ENCODE measurements at regions not wholly inside any gene's neighbourhood (a gene's known extent, or its start where the extent isn't known, plus 50 kb on each side); places are given as distances from the start of the nearest gene placed in this dataset.
A peak's percentile ranks its signal among the peaks of the same experiment; 100 is the strongest.
"Not testable (repeated sequence)": the region's sequence is repeated elsewhere in the genome, so short reads cannot be mapped to it uniquely, and the experiment has no call there.

DNA sequence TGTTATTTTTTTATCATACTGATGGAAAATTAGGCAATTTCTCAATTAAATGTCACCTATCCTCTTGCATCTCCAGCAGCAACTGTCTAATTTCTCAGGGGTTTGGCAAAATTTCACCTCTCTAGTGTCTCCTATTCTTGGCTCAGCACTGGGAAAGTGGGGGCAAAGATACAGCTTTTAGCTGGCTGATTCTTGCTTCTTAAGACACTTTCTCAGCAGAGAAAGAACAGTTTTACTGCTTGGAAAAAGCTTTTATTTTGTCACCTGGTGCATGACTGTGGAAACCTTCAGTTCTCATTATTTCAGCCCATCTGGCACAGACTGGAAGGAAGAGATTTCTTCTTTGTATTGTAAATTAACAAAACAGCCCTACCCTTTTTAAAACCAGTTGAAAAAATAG is 283.6 kb upstream of the SGCD start:
- DNase-seq (ENCODE audit: low read depth): no peak

DNA sequence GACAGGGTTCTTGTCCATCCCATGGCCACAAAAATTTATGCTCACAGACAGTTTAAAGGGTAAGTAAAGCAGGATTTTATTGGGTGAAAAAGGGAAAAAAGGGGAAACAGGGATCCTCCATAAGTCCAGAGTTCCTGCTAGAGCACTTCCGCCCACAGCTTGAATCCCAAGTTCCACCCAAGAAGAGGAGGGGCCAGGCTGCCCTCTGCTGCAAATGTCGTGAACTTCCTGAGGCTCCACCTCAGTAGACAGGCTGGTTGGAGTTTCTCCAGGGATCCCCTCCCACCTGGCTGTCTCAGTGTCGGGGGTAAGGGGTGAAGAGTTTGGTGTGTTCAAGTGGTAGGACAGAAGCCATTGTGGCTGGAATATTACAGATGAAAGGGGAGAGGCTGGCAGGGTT is 275.0 kb upstream of the SGCD start:
- DNase-seq (ENCODE audit: low read depth): no peak

DNA sequence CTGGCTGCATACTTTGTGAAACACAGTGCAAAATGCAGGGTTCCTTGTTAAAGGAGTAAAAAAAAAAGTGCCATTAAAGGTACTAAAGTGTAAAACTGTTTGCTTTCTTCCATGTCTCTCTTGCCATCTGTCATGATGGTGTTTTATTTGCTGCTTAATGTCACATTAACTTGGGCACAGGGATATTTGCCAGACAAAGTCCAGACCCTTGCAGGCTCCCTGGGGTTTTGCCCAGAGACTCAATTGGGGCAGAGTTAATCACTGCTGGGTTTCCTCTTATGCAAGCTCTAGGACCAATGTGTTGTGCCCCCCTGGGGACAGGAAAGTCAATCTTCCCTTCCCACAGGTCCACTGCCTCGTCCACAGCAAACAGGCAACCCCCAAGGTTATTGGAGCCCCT is 274.3 kb upstream of the SGCD start:
- DNase-seq (ENCODE audit: low read depth): no peak

DNA sequence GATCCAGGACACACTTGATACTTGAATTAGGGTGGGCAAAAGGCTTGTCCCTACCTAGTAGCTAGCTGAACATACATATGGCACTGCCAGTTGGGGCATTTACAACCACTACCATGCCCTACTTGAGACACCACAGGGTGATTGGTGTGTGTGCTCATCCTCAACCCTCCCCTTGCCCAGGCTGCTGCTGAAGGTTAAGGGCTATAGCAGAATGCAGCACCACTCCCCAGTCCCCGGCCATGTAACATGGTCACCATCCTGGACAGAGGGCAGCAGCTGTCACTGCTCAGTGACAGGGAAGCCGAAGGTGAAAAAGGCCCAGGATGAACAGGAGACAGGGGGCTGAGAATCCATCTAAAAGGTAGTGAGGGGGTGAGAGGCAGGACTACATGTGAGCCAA is 273.9 kb upstream of the SGCD start:
- no peak for DNase-seq (ENCODE audit: low read depth)

DNA sequence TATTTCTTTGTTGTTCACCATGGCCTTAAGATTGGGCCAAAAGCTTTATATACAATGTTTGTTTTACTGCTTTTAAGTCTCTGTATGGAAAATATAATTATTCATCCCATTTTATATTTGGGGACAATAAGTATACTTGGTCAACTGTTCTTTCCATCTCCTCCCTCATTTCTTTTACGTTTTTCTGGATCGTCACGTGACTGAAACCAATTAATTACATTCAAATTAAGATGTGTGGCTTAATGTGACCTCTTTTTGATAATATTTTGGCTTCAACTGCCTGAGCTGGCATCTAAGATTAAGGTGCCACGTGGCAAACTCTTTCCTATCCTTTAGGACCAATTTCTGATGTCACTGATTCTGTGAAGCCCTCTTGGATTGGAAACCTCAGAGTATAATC is 250.1 kb upstream of the SGCD start:
- no peak for DNase-seq (ENCODE audit: low read depth)

DNA sequence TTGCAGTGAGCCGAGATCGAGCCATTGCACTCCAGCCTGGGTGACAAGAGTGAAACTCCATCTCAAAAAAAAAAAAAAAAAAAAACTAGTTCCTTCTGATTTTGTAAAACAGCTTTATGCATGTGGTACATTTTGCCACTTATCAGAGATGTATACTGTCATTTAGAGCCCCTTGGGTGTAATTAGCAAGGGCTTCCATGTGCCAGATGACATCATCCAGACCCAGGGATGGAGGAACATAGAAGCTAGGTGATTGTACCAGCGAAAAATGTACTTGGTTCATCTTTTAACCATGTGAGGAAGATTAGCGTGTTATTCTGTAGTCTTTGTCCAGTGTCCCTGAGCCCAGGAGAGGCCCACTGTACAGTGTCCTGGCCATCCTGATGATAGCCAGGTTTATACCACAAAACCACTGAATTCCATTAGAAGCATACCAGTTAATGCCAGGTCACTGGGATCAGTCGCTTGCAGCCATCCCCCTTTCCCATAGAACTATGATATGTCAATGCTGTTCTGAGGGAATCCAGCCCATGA is 239.3 kb upstream of the SGCD start:
- DNase-seq (ENCODE audit: low read depth): no peak

DNA sequence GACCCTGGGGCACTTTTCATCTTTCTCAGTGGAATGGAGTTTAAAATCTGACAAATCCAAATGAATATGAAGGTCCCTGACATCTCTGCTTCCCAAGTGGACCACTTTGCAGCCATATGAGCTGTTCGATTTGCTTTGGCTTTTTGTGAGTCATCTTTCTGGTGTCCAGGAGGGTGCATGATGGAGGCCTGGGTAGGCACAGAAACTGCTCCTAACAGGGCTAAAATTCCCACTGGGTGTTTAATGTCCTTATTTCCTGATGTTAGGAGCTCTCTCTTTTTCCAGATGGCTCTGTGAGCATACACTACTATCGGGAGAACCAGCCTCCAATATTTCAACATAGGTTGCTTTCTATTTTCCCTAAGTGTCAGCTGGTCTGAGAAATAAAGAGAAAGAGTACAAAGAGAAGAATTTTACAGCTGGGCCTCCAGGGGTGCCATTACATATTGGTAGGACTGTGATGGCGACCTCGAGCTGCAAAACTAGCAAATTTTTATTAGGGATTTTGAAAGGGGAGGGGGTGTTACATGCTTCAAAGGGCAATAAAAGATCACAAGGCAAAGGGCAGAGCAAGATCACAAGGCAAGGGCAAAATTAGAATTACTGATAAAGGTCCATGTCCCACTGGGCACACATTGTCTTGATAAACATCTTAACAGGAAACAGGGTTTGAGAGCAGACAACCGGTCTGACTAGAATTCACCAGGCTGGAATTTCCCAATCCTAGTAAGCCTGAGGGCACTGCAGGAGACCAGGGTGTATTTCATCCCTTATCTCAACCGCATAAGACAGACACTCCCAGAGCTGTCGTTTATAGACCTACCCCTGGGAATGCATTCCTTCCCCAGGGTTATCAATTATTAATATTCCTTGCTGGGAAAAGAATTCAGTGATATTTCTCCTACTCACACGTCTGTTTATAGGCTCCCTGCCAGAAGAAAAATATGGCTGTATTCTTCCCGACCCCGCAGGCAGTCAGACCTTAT is 236.7 kb upstream of the SGCD start:
- not testable (repeated sequence) for DNase-seq (ENCODE audit: low read depth)

DNA sequence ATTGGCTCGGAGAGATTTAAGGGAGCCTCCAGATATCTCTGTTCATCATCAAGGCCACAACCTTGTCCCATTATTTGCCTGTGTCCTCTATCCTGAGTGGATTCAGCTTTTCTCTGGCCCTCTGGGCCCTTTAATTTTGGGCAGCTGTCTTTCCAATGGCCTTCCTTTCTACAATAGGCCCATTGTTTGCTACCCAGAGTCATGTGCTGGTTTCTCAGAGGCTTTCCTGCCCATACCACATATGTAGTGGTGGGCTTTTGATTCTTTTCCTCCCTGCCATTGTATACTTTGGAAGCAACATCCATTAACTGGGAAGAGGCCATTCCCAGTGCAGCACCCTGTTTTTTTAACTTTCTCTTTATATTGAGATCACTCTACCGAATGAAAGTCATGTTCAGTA is 233.9 kb upstream of the SGCD start:
- no peak for DNase-seq (ENCODE audit: low read depth)

DNA sequence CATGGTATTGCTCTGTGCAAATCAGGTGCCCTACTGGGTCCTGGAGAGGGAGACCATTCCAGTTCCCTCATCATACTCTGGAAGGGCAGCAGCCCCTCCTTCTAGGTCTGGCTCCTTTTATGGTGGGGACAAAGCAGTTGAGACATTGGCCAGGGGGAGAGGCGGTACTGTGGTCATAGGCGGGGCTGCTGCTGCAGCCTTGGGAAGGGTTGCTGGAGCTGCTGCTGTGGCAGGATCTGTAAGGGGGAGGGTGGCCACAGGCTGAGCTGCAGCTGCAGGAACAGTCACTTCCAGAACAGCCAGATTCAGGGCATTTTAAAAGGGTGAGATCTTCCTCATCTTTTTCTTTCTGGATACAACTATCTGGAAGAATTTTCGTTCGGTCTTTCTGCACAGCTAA is 233.0 kb upstream of the SGCD start:
- peak; percentile 3 for DNase-seq (ENCODE audit: low read depth)

DNA sequence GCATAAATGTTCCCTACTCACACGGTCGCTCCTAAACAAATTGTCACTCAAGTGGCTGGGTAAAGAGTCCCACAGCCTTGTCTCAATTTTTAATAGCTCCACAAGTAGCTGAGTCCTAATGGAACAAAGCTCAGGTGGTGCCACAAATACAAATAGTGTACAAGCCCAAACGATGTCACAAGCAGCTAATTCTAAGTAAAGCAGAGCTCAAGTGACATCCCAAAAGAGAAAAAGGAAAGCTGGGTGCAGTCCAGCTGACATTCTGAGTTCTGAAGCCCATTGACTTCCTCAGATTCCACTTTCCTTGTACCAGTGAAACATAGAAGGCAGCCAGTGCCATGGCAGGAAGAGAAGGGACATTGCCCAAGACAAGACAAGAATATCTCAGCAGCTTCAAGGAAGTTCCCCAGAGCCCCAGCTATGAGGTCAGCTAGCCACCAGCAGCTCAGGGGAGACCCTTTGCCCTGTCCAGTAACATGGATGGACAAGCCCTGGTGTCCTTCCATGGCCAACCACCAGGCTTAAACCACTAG is 231.2 kb upstream of the SGCD start:
- DNase-seq (ENCODE audit: low read depth): no peak

DNA sequence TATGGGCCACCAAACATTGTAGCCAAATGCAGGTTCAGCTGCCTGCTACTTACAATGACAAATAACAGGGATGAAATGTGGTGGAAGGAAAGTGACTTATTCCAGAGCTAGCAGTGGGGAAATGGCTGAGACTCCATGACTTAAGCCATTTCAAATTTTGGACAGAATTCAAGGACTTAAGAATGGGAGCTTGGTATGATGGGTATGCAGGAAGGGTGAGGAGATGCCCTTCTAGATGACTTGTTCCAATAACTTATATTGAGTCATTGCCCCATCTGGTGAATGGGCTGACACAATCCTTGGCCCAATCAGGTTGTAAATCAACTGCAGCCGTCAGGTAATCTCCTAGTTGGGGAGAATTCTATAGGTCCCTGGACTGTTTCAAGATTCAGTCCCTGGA is 230.7 kb upstream of the SGCD start:
- no peak for DNase-seq (ENCODE audit: low read depth)

DNA sequence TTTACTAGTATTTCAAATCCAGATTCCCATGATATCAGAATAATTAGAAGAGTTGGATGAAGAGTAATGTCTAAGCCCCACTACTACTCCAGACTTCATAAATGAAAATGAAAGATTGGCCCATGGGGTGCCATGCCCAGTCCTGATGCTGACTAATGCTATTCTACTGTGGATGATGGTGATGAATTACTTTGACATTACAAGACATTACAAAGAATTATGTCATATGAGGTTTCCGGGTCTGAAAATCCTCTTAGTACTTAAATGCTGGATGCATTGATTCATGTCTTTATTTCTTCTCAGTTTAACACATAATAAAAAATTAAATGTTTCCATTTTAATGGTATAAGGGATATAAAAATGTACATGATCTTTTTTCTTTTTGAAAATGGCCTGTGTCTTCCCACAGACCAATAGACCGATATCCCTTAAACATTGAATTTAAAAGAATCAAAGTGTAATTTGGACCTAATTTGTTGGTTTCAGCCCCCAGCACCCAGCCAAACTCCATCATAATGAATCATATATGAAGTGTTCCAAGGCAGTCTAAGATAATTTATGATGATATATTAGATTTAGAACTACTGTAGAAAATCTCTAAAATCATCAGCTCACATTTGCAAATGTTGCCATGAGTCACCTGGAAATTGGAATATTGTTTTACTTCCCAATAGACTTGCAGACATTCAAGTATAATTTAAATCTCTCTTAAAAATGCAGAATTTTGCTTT is 223.6 kb upstream of the SGCD start:
- DNase-seq (ENCODE audit: low read depth): peak; percentile 38

DNA sequence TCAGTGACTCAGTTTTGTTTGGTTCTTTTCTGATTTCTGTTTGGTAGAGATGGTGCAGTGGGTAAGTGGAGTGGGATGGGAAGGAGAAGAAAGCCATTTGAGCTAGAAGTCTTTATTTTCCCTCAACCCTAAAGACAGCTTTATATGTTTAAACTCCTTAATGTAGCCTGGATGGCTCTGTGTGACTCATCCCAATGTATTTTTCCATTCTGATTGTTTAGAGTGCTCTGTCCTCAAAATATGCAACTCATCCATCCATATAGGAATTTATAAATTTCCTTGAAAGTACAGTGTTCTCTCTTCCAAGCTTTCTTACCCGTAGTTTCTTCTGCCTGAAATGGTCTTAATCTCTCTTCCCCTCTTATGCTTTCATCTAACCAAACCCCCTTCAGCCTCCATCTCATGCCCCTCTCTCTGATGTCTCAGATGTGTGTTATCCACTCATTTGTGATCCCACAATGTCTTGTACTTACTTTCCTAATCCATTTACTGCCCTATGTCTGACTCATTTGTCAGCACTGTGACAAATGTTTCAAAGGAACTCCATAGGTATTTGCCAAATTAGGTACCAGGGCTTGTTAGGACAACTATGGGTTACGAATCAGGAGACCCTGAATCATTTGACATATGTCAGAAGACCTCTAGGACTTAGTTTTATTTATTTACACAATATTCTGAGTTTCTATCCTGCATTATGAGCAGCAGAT is 217.5 kb upstream of the SGCD start:
- DNase-seq (ENCODE audit: low read depth): no peak

DNA sequence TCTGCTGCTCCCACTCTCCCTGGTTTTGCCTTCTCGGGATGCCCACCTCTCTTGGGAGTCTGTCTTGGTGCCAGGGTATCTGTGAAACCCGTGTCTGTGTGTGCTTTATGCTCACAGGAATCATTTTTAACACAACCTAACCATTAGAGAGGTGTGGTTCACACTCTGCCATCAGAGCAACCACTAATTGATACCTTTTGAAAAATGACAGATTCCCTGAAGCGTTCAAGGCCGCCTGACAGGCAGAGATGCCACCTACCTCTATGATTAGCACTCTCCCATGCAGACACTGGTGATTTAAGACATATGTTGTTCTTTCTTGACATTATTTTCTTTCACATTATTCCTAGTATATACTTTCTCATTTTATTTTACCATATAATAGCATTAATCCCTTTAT is 207.3 kb upstream of the SGCD start:
- DNase-seq (ENCODE audit: low read depth): no peak

DNA sequence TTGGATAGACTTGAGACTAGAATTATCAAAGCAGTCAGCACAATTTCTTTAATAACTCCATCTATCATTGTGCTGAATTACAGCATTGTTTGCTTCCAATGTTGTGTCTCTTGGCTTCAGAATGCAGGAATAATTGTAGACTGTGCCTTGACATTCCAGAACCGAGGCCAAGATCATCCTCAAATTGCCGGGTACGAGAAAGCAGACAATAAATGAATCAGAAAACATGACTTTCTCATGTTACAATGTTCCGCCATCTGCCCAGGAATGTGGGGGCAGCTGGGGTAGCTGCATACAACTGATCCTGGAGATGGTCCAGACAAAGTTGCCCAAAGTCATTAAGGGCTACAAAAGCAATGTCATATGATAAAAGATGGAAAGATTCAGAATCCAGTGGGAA is 206.2 kb upstream of the SGCD start:
- no peak for DNase-seq (ENCODE audit: low read depth)

DNA sequence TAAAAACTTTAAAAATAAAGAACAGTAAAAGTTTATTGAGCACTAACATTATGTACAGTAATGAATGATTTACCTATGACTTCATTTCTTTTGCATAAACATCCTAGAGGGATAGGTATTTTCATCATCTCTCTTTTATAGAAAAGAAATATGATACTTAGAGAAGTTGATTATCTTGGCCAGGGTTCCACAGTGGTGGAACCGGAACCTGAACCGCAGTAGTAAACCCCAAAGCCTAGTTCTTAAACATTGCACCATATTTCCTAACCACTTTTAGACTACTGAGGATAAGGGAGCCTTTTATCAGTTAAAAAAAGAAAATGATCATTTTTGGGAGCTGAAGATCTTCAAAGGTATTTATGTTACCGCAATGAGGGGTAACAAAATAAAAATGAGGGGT is 205.7 kb upstream of the SGCD start:
- peak; percentile 37 for DNase-seq (ENCODE audit: low read depth)

DNA sequence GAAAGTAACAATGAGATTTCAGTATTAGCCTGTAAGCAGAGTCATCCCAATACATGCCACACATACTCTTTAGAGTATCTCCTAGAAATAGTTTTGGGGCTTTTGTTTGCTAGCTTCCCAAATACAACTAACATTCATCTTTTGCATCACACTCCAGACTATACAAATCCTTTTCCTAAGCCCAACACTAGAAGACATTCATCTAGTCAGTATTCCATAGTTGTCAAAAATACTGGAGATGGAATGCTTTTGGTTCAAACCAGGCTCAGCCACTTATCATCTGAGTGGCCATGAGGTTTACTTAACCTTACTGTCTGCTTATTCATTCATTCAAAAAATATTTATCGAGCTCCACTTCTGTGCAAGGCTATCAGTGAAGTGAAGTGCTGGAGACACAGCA is 205.1 kb upstream of the SGCD start:
- DNase-seq (ENCODE audit: low read depth): no peak

DNA sequence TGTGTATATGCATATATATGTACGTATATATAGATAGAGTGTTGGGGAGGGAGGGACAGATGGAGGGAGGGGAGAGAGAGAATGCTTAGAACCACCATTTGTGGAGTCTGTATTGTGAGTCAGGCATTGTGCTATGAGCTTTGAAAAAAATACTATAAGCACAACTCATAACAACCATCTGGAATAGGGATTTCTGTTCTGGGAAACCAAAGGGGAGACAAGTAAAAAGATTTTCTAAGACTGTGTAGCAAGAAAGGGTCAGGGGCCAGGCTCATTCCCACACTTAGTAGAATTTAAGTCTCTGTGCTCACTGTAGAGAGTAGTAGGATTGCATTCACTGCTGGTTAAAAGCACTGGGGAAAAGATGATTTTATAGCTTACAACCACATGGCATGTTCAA is 202.3 kb upstream of the SGCD start:
- DNase-seq (ENCODE audit: low read depth): no peak

DNA sequence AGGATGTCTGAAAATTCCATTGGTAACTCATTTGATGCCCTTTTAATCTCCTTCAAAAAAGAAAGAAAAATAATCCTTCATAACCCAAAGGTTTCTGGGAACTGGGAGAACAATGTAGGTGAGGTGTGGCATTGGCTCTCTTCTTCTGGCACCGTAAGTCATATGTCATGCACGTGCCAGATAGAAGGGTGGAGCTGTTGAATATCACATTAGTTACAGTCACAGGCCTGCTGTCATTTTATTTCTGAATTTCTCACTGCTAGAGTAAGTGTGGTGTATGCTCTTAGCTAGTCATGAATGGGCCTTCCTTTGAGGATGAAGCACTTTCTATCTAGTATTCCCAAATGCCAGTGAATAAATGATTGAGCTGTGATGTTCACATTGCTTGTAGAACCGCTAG is 201.8 kb upstream of the SGCD start:
- no peak for DNase-seq (ENCODE audit: low read depth)

DNA sequence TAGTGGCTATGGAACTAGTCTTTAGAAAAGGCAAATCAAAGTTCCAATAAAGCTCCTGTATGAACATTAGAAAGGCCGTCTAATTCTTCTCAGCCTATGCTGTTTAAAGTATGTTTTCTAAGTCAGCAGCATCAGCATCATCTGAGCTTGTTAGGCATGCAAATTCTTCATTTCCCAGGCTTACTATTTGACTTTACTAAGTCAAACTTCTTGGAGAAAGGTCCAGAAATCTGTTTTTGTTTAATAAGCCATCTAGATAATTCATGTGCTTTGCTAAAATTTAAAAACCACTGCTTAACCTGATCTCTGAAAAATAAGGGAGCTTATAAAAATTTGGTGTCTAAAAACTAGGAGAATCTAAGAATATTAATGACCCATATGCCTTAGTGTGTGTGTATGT is 200.2 kb upstream of the SGCD start:
- DNase-seq (ENCODE audit: low read depth): no peak

DNA sequence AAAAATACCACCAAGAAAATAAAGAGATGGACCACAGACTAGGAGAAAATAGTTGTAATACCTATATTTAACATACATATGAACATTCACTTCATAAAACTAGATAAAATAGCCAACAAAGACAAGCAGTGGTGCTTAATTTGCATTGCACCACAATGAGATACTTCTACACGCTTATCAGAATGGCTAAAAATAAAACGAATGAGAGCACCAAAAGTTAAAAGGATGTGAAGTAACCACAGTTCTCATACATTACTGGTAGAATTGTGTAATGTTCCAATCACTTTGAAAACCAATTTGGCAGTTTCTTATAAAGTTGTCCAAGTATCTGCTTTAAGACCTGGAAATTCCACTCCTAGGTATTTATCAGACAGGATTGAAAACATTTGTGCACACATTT is 198.9 kb upstream of the SGCD start:
- no peak for DNase-seq (ENCODE audit: low read depth)

DNA sequence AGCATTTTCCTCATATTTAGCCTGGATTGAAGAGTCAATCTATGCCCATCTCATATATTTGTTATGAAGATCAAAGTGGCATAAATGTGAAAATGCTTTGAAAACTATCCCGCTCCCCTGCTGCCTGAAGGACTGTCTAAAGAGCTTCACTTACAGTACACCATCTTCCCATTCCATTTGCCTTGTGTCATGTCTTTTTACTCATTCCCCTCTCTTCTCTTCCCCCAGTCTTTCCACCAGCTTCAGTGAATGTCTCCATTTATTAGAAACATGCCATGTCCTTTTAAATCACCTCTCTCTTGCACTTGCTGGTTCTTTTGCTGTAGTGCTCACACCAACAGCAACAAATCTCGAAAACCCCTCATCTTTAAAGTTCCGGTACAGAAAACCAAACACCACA is 192.7 kb upstream of the SGCD start:
- no peak for DNase-seq (ENCODE audit: low read depth)
